SK-N-SH (cell line): ENCODE measurements at regions not wholly inside any gene's neighbourhood (a gene's known extent, or its start where the extent isn't known, plus 50 kb on each side); places are given as distances from the start of the nearest gene placed in this dataset.
"Not testable (repeated sequence)": the region's sequence is repeated elsewhere in the genome, so short reads cannot be mapped to it uniquely, and the experiment has no call there.

Experiments used
- CTCF ChIA-PET: fragments of 300-600, 350-600 bp; formaldehyde crosslinking; extraction: SDS; loops from one replicate; lab custom pipeline; 2021; lab: Yijun Ruan, JAX
- POLR2A ChIA-PET: fragments of 350-600 bp; sonication (Branson Sonifier 250); formaldehyde crosslinking; extraction: SDS; loops from one replicate; lab custom pipeline; 2020; ENCODE audit warnings: antibody characterized with exemption, inconsistent platforms; lab: Yijun Ruan, JAX
- DNase-seq: peaks from one replicate; pipeline ENCODE4 v3.0.0; 2012
- H2AFZ ChIP-seq: fragments of 200-600 bp; sonication (generic); 2 replicates; pipeline ENCODE4 v1.8.1; 2016; ENCODE audit warnings: antibody characterized with exemption, mild to moderate bottlenecking, low read depth
- H3F3A ChIP-seq: fragments of 200-600 bp; sonication (generic); replicated peaks from 2 replicates; pipeline ENCODE3; 2016; ENCODE audit warnings: antibody characterized with exemption, mild to moderate bottlenecking; ENCODE audit not compliant: insufficient read depth
- H3K27ac ChIP-seq, 2 experiments: fragments of 200-500 bp in 1 of 2; fragments of 200-600 bp in 1 of 2; sonication (Bioruptor generic) in 1 of 2; sonication (generic), shearing (Covaris generic) in 1 of 2; 2 replicates each; pipeline versions ENCODE4 v1.5.1 to v1.6.1; 2014 to 2016; ENCODE audit warnings: low read depth in 2 of 2, inconsistent platforms in 1 of 2, low read length in 1 of 2, mild to moderate bottlenecking in 1 of 2, mixed read lengths in 1 of 2
- H3K27me3 ChIP-seq: fragments of 200-600 bp; sonication (generic), shearing (Covaris generic); 2 replicates; pipeline ENCODE4 v1.6.1; 2016; ENCODE audit warnings: mixed run types; ENCODE audit not compliant: insufficient read depth
- H3K36me3 ChIP-seq, 2 experiments: fragments of 200-500 bp in 1 of 2; fragments of 200-600 bp in 1 of 2; sonication (Bioruptor generic) in 1 of 2; sonication (generic) in 1 of 2; replicated peaks in 1 of 2; 2 replicates each; pipeline versions ENCODE3 to v1.5.1; 2014 to 2016; ENCODE audit warnings: low read length in 1 of 2, mild to moderate bottlenecking in 1 of 2; ENCODE audit not compliant: insufficient read depth in 2 of 2, control insufficient read depth in 1 of 2
- H3K4me1 ChIP-seq, 2 experiments: fragments of 200-500 bp in 1 of 2; fragments of 200-600 bp in 1 of 2; sonication (Bioruptor generic) in 1 of 2; sonication (generic), shearing (Covaris generic) in 1 of 2; 2 replicates each; pipeline versions ENCODE4 v1.5.1 to v1.6.1; 2014 to 2016; ENCODE audit warnings: low read depth in 1 of 2, low read length in 1 of 2, mixed run types in 1 of 2; ENCODE audit not compliant: insufficient read depth in 2 of 2, control insufficient read depth in 1 of 2
- H3K4me2 ChIP-seq: fragments of 200-600 bp; sonication (generic), shearing (Covaris generic); 2 replicates; pipeline ENCODE4 v1.6.1; 2017; ENCODE audit warnings: mixed run types
- H3K4me3 ChIP-seq, 2 experiments: fragments of 200-500 bp in 1 of 2; fragments of 200-600 bp in 1 of 2; sonication (Bioruptor generic) in 1 of 2; sonication (generic), shearing (Covaris generic) in 1 of 2; 2 replicates each; pipeline versions ENCODE4 v1.5.1 to v1.8.1; 2014 to 2016; ENCODE audit warnings: low read depth in 2 of 2, inconsistent platforms in 1 of 2, low read length in 1 of 2, mild to moderate bottlenecking in 1 of 2, mixed read lengths in 1 of 2, moderate library complexity in 1 of 2
- H3K79me2 ChIP-seq: fragments of 200-600 bp; sonication (generic); 2 replicates; pipeline ENCODE4 v1.8.1; 2017; ENCODE audit warnings: mild to moderate bottlenecking; ENCODE audit not compliant: insufficient read depth
- H3K9ac ChIP-seq: fragments of 200-600 bp; sonication (generic); 2 replicates; pipeline ENCODE4 v1.6.1; 2017; ENCODE audit warnings: mixed run types
- H3K9me2 ChIP-seq: fragments of 200-600 bp; sonication (generic); 2 replicates; pipeline ENCODE4 v1.6.1; 2017; ENCODE audit warnings: mixed run types
- H3K9me3 ChIP-seq: fragments of 200-600 bp; sonication (generic); 2 replicates; pipeline ENCODE4 v1.6.1; 2017; ENCODE audit warnings: mixed run types, mild to moderate bottlenecking, moderate library complexity
- H4K20me1 ChIP-seq: fragments of 200-600 bp; sonication (generic); 2 replicates; pipeline ENCODE4 v1.6.1; 2017; ENCODE audit warnings: mild to moderate bottlenecking, mixed run types; ENCODE audit not compliant: insufficient read depth
- FOXJ3 ChIP-seq: sonication (generic); formaldehyde crosslinking; IDR thresholded peaks from 2 replicates; pipeline ENCODE4 v1.5.1; 2020; ENCODE audit warnings: mild to moderate bottlenecking, missing genetic modification reagents
- MEF2A ChIP-seq: IDR thresholded peaks from 2 replicates; pipeline ENCODE4 v1.4.0; 2012; ENCODE audit warnings: low read depth, borderline replicate concordance
- MXI1 ChIP-seq: IDR thresholded peaks from 2 replicates; pipeline ENCODE4 v1.6.1; 2012; ENCODE audit warnings: mild to moderate bottlenecking, low read depth, low read length, improper control_type of control experiment
- NFIC ChIP-seq: IDR thresholded peaks from 2 replicates; pipeline ENCODE4 v1.4.0; 2012; ENCODE audit warnings: borderline replicate concordance
- NRF1 ChIP-seq: IDR thresholded peaks from 2 replicates; pipeline ENCODE4 v1.6.1; 2012; ENCODE audit warnings: low read depth, mild to moderate bottlenecking, low read length
- POLR2AphosphoS5 ChIP-seq: IDR thresholded peaks from 2 replicates; pipeline ENCODE4 v1.6.1; 2012; ENCODE audit warnings: low read depth, low read length
- RAD21 ChIP-seq: IDR thresholded peaks from 2 replicates; pipeline ENCODE4 v1.6.1; 2012; ENCODE audit warnings: mild to moderate bottlenecking, low read length
- REST ChIP-seq: IDR thresholded peaks from 2 replicates; pipeline ENCODE4 v1.6.1; 2012; ENCODE audit warnings: mild to moderate bottlenecking, low read depth, low read length, moderate library complexity
- SIN3A ChIP-seq: IDR thresholded peaks from 2 replicates; pipeline ENCODE4 v1.6.1; 2012; ENCODE audit warnings: low read depth, mild to moderate bottlenecking, low read length, moderate library complexity, borderline replicate concordance
- TCF12 ChIP-seq: IDR thresholded peaks from 2 replicates; pipeline ENCODE4 v1.4.0; 2012
- TEAD4 ChIP-seq: IDR thresholded peaks from 2 replicates; pipeline ENCODE4 v1.4.0; 2012; ENCODE audit warnings: mild to moderate bottlenecking, borderline replicate concordance; ENCODE audit not compliant: insufficient read depth
- WGBS: methylation state at CpG from one replicate; pipeline ENCODE4 v1.1.6; 2017; ENCODE audit warnings: low lambda C conversion rate; 5-methylcytosine and 5-hydroxymethylcytosine counted together
- TF ChIP-seq, protein P1 (sequence below): IDR thresholded peaks from 2 replicates; pipeline ENCODE4 v1.4.0; 2012; ENCODE audit warnings: low read depth, borderline replicate concordance

- CTCF ChIA-PET, DNase-seq, POLR2A ChIA-PET: not testable (repeated sequence)
Observed at GRCh38 chr6:85838351-85839119, 195.8 kb upstream of the SYNCRIP start.

DNA sequence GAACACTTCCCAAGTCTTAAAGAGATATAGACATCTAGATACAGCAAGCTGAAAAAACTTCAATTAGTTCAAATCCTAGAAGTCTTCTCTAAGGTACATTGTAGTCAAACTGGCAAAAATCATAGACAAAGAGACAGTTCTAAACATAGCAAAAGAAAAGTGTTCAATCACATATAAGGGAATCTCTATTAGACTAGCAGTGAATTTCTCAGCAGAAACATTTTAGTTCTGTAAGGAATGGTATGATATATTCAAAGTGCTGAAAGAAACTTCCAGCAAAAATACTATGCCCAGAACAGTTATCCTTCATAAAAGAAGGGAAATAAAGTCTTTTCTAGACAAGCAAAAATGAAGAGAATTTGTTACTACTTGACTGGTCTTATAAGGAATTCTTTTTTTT is 186.3 kb upstream of the SYNCRIP start:
- Histone ChIP-seq H3F3A (no peaks in the 10 kb centered on the region), H3K4me1 (no peaks in the 10 kb centered on the region), H3K9me3 (peaks cover 3% of the 10 kb centered on the region), H4K20me1 (no peaks in the 10 kb centered on the region), H3K27ac (no peak overlapping the region), H3K27me3 (no peaks in the 10 kb centered on the region), H3K9me2 (no peaks in the 10 kb centered on the region), H3K79me2 (no peaks in the 10 kb centered on the region), H3K4me2 (no peak overlapping the region), H3K9ac (no peak overlapping the region), H2AFZ (no peak overlapping the region), H3K4me3 (no peak overlapping the region), H3K36me3 (no peaks in the 10 kb centered on the region)
- ChIA-PET POLR2A (no interaction called here), CTCF (no interaction called here)
- no peak for TF ChIP-seq SIN3A
- TF ChIP-seq NFIC: no peak
- TF ChIP-seq POLR2AphosphoS5: no peak
- TF ChIP-seq TCF12: no peak
- TF ChIP-seq FOXJ3 (CRISPR knock-in tag): no peak
- no peak for TF ChIP-seq REST
- no peak for TF ChIP-seq RAD21
- no peak for TF ChIP-seq TEAD4
- TF ChIP-seq MEF2A: no peak
- TF ChIP-seq, protein P1, sequence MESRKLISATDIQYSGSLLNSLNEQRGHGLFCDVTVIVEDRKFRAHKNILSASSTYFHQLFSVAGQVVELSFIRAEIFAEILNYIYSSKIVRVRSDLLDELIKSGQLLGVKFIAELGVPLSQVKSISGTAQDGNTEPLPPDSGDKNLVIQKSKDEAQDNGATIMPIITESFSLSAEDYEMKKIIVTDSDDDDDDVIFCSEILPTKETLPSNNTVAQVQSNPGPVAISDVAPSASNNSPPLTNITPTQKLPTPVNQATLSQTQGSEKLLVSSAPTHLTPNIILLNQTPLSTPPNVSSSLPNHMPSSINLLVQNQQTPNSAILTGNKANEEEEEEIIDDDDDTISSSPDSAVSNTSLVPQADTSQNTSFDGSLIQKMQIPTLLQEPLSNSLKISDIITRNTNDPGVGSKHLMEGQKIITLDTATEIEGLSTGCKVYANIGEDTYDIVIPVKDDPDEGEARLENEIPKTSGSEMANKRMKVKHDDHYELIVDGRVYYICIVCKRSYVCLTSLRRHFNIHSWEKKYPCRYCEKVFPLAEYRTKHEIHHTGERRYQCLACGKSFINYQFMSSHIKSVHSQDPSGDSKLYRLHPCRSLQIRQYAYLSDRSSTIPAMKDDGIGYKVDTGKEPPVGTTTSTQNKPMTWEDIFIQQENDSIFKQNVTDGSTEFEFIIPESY: no peak
- TF ChIP-seq MXI1: no peak
- TF ChIP-seq NRF1: no peak
- DNase-seq: no peak

More at GRCh38 chr6:85838351-85839119, 195.8 kb upstream of the SYNCRIP start:
- not testable (repeated sequence) for H3K79me2 ChIP-seq, H3K36me3 ChIP-seq, H2AFZ ChIP-seq, H3K4me2 ChIP-seq, H3K9me3 ChIP-seq, H3K27me3 ChIP-seq, H3K27ac ChIP-seq, H3F3A ChIP-seq, H3K4me1 ChIP-seq, H4K20me1 ChIP-seq, H3K9me2 ChIP-seq, H3K9ac ChIP-seq, H3K4me3 ChIP-seq
- 73% methylated on average over 3 of the region's 37 CpGs for WGBS
